SK-N-MC (cell line): ENCODE measurements at regions not wholly inside any gene's neighbourhood (a gene's known extent, or its start where the extent isn't known, plus 50 kb on each side); places are given as distances from the start of the nearest gene placed in this dataset.

Source experiments
- EZH2 ChIP-seq: fragments of 200-600 bp; sonication (generic); IDR thresholded peaks from one replicate; pipeline ENCODE4 v1.6.1; 2017; ENCODE audit warnings: antibody characterized with exemption
- FOXP2 ChIP-seq: optimal IDR thresholded peaks from 2 replicates; pipeline ENCODE3; 2011; ENCODE audit warnings: mild to moderate bottlenecking, moderate library complexity; ENCODE audit not compliant: insufficient read depth; ENCODE audit errors: extremely low read length, control extremely low read depth
- POLR2AphosphoS5 ChIP-seq: IDR thresholded peaks from 2 replicates; pipeline ENCODE4 v1.6.1; 2012; ENCODE audit warnings: mild to moderate bottlenecking, low read depth, low read length, borderline replicate concordance

DNA sequence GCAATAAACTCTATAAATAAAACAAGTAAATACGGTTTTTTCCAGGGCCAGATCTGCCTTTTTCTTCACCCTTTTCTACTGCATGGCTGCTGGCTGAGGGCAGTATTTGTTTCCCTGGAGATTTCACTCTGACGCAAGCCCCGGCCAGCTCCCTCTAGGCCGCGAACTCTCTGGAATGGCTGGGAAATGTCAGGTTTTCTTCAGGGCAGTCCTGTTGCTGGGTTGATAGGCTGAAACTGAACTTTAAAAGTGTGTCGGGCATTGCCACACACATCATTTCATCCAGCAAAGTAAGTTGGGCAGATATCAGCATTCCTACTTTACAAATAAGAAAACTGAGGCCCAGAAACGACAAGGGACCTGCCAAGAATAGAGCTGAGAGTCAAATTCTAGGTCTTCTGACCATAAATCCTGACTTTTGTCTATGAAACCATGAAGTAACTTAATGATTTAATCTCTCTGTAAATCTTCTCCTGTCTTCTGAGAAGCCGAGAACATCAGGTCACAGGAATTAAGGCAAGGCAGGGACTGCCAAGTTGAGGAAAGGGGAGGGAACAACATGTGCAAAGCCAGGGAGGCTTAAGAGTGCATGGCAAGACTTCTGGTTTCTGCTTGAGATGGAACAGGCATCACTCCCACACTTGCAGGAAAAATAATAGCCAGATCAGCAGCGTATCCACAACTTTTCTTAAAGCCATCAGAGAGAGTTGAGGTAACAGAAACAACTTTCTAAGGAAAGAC lies 205.0 kb upstream of the CCDC196 start:
- no peak for TF ChIP-seq EZH2
- TF ChIP-seq POLR2AphosphoS5 = no peak
- no peak for TF ChIP-seq FOXP2
